Stimulated activated CD4-positive, alpha-beta T cell treated with anti-CD3 and anti-CD28 coated beads, TNF-alpha, amount 100 ng/mL, for 48 hours (primary cell): ENCODE measurements at regions not wholly inside any gene's neighbourhood (a gene's known extent, or its start where the extent isn't known, plus 50 kb on each side); places are given as distances from the start of the nearest gene placed in this dataset.
"Not testable (repeated sequence)": the region's sequence is repeated elsewhere in the genome, so short reads cannot be mapped to it uniquely, and the experiment has no call there.

Experiments used
- DNase-seq, 3 donors: peaks; one replicate each; pipeline ENCODE4 v3.0.0-alpha.2; 2020; ENCODE audit warnings: low read depth in 3 of 3

- not testable (repeated sequence) for DNase-seq
Measured at GRCh38 chr2:111287646-111288568, 167.2 kb downstream of the BCL2L11 start.

- not testable (repeated sequence) for DNase-seq
Measured at GRCh38 chr2:111290370-111290769, 169.7 kb downstream of the BCL2L11 start.

- DNase-seq, result not testable (repeated sequence)
Measured at GRCh38 chr2:111291566-111291965, 170.9 kb downstream of the BCL2L11 start.

GRCh38 chr2:111292232-111292968 is 171.7 kb downstream of the BCL2L11 start:
- not testable (repeated sequence) for DNase-seq

- not testable (repeated sequence) for DNase-seq
Measured at GRCh38 chr2:111294699-111295098, 174.0 kb downstream of the BCL2L11 start.

GRCh38 chr2:111296122-111296804 is 175.5 kb downstream of the BCL2L11 start:
- DNase-seq, result not testable (repeated sequence)

GRCh38 chr2:111297128-111297527 is 176.4 kb downstream of the BCL2L11 start:
- not testable (repeated sequence) for DNase-seq

- not testable (repeated sequence) for DNase-seq
Measured at GRCh38 chr2:111298927-111299326, 178.2 kb downstream of the BCL2L11 start.

GRCh38 chr2:111299635-111300034 is 178.9 kb downstream of the BCL2L11 start:
- not testable (repeated sequence) for DNase-seq

GRCh38 chr2:111301677-111302076 is 181.0 kb downstream of the BCL2L11 start:
- not testable (repeated sequence) for DNase-seq

- not testable (repeated sequence) for DNase-seq
Measured at GRCh38 chr2:111302397-111303218, 181.9 kb downstream of the BCL2L11 start.

- not testable (repeated sequence) for DNase-seq
Measured at GRCh38 chr2:111307302-111307701, 186.6 kb downstream of the BCL2L11 start.

- DNase-seq, result not testable (repeated sequence)
Measured at GRCh38 chr2:111309231-111310075, 188.7 kb downstream of the BCL2L11 start.

GRCh38 chr2:111310395-111310794 is 189.7 kb downstream of the BCL2L11 start:
- DNase-seq, result not testable (repeated sequence)

GRCh38 chr2:111311568-111311967 is 190.9 kb downstream of the BCL2L11 start:
- not testable (repeated sequence) for DNase-seq

- DNase-seq, result not testable (repeated sequence)
Measured at GRCh38 chr2:111312897-111313607, 192.3 kb downstream of the BCL2L11 start.

GRCh38 chr2:111313711-111314110 is 193.0 kb downstream of the BCL2L11 start:
- not testable (repeated sequence) for DNase-seq

- DNase-seq, result not testable (repeated sequence)
Measured at GRCh38 chr2:111315188-111315917, 194.6 kb downstream of the BCL2L11 start.
